Skin epidermis (tissue), 12 donors: ENCODE measurements at regions not wholly inside any gene's neighbourhood (a gene's known extent, or its start where the extent isn't known, plus 50 kb on each side); places are given as distances from the start of the nearest gene placed in this dataset.

Source experiments
- H3K27ac ChIP-seq, 21 experiments: fragments of 200-600 bp; sonication (generic) in 11 of 21; one replicate each; pipeline ENCODE4 v1.5.0; 2020; ENCODE audit warnings: mild to moderate bottlenecking in 3 of 21, inconsistent platforms in 2 of 21, moderate library complexity in 2 of 21
- H3K4me3 ChIP-seq, 7 experiments: fragments of 200-600 bp; sonication (generic) in 2 of 7; one replicate each; pipeline ENCODE4 v1.5.0; 2020; ENCODE audit warnings: inconsistent platforms in 2 of 7, mild to moderate bottlenecking in 2 of 7, moderate library complexity in 1 of 7

DNA sequence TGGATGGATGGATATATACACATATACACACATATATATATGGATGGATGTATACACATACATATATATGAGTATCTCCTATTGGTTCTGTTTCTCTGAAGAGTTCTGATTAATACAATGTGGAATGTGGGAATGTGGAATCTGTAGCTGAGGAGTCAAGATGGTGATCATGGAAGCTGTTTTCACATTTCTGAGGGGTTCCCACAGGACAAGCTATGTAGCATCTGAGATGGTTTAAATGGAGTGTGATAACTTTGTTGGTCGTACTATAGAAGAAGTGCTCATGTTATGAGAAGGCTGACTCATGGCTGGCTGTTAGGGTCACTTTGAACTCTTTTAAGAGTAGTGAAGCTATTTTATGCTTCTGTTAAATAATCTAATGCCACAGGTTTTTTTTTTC lies 279.7 kb downstream of the MEIS1 start:
- H3K4me3 ChIP-seq = no peak overlapping the region
- no peak overlapping the region for H3K27ac ChIP-seq

GRCh38 chr2:66717218-66717905 lies 282.4 kb downstream of the MEIS1 start:
- Histone ChIP-seq H3K4me3 (no peak overlapping the region), H3K27ac (no peak overlapping the region)

- no peak overlapping the region for H3K27ac ChIP-seq
Observed at GRCh38 chr2:66717973-66718372, 283.0 kb downstream of the MEIS1 start.

GRCh38 chr2:66721776-66722175 lies 286.9 kb downstream of the MEIS1 start:
- Histone ChIP-seq H3K4me3 (no peak overlapping the region), H3K27ac (no peak overlapping the region)

More at GRCh38 chr2:66717973-66718372, 283.0 kb downstream of the MEIS1 start:
- no peak overlapping the region for H3K4me3 ChIP-seq

GRCh38 chr2:66724241-66724640 lies 289.3 kb downstream of the MEIS1 start:
- Histone ChIP-seq H3K4me3 (no peak overlapping the region), H3K27ac (no peak overlapping the region)

DNA sequence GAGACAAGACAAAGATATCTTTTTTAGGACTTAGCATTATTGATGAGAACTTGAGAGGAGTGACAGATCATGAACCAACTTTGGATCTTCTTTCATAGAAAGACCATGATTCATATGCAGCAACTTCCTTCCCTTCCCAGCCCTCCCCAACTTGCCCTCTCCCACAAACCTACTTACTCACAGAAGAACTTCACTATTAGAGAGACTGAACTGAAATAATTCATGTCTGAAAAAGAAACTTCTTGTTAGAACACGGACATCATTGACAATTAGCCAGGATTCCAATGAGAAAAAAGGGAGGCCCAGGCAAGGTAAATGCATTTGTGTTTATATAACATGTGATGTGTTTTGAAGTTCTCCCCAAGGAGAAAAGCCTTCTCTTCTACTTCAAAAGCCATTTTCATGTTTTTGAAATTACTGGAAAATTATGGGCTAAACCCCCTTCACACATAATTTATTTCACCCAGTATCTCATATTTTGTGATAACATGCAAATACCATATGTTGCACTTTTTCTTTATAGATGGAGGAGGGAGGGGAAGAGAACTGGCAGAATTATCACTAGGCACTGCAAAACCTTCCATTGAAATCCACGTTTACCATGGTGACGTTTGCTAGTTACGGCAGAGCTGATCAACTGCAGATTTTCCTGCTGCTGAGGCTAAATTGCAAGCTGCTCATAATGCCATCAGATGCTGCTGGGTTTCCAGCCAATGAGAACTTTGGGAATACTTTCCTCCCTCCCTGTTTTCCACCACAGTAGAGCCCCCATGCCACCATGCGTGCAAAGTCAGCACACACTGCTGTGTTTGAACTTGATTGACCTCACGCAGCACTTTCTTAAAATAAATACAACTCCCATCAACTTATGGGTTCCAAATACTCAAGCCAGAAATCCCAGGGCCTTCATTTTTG lies 294.7 kb downstream of the MEIS1 start:
- no peak overlapping the region for H3K27ac ChIP-seq

GRCh38 chr2:66730441-66730840 lies 295.5 kb downstream of the MEIS1 start:
- Histone ChIP-seq H3K27ac (no peak overlapping the region), H3K4me3 (no peak overlapping the region)

More for the DNA sequence above, 294.7 kb downstream of the MEIS1 start:
- H3K4me3 ChIP-seq = no peak overlapping the region

DNA sequence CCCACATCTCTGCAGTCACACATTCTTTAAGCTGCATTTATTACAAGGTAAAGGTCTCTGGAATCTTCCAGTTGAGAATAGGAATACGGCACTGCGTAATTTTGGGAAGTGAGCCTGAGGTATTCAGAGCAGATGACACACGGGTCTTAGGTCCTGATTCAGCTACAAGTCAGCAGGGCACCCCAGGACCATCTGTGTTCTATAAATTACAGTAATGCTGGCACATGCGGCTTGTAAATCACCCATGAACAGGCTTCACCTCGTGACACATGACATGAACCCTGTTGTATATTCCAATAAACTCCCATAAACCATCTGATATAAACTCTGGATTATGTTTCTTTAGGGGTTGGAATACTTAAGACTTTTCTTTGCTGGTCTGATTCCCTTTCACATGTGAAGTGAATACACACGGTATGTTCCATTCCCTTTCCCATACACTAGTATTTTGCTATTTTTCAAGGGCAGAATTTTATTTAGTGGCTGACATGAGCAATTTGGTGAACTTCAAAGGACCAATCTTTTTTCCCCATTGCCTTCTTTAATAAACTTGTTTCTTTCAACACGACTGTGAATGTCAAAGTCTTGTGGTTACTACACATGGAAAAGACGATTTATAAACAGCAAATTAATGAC lies 298.6 kb downstream of the MEIS1 start:
- Histone ChIP-seq H3K4me3 (no peak overlapping the region), H3K27ac (no peak overlapping the region)

DNA sequence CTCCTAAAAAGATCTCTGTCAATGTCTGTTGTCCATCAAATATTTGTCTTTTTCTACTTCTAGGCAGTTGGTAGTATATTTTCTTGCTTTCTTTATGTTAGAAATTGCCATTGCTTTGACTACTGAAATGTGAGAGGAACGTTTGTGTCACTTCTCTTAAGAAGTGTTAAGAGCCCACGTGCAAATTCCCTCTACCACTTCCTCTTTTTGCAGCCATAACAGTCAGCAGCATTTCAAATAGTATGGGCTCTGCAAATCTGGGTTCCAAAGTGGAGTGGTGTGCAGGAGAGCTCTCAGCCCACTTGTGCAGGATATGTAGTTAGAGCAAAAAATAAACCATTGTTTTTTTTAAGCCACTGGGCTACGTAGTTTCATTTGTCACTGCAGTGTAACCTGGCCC lies 314.0 kb downstream of the MEIS1 start:
- H3K27ac ChIP-seq = no peak overlapping the region

DNA sequence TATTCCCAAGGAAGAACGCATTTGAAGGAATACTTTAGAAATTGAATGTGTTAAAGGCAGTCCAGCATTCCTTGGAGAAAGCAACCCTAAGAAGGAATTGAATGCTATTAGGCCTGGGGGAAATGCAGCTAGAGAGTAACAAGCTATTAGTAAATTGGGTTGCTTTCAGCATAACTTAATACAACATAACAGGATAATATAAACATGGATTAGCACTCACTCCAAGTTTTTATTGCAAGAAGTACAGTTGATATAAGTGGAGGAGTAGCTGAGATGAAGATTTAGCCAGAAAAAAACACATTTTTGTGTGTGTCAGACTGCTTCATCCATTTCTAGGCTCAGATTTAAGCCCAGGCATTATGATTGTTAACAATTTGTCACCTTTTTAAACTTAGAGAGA lies 314.6 kb downstream of the MEIS1 start:
- no peak overlapping the region for H3K4me3 ChIP-seq
- H3K27ac ChIP-seq = no peak overlapping the region

More for the DNA sequence above, 314.0 kb downstream of the MEIS1 start:
- H3K4me3 ChIP-seq = no peak overlapping the region

- no peak overlapping the region for H3K27ac ChIP-seq
- H3K4me3 ChIP-seq = no peak overlapping the region
Observed at GRCh38 chr2:66753257-66753656, 318.3 kb downstream of the MEIS1 start.

DNA sequence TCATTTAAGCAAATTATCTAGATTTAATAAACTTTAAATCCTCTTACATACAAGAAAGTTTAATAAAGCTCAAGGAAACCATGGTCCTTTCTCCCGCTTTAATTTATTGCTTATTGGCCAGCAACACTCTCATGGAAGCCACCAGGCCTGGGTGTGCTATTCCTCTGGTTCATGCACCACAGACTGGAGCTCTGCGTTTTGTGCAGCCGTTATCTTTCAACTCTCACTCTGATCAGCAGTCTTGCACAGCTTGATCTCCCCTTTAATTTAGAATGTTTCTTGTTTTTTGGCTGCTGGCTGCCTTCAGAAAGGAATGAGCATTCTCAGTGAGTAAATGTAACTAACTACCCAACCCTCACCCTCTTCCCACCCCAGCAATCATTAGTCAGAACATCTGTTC lies 318.7 kb downstream of the MEIS1 start:
- no peak overlapping the region for H3K27ac ChIP-seq

DNA sequence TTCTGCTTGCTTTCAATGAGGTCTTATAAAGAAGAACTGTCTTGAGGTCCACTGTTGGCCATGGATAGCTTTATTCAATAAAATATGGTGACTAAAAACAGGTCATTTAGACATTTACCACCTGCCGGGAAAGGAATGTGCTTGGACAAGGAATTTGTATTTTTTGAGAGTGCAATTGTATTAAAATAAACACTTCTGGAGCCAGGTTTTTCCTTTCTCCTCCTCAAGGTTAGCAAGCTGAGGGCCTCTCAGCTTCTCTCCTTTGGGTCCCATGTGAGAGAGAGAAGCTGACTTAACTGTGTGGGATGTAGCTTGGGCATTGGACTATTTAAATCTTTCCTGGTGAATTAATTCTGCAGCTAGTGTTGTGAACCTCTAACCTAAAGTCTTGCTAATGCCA lies 321.0 kb downstream of the MEIS1 start:
- Histone ChIP-seq H3K27ac (no peak overlapping the region), H3K4me3 (no peak overlapping the region)

More for the DNA sequence above, 318.7 kb downstream of the MEIS1 start:
- H3K4me3 ChIP-seq = no peak overlapping the region

- Histone ChIP-seq H3K4me3 (no peak overlapping the region), H3K27ac (no peak overlapping the region)
Observed at GRCh38 chr2:66761826-66762225, 326.9 kb downstream of the MEIS1 start.

- Histone ChIP-seq H3K4me3 (no peak overlapping the region), H3K27ac (no peak overlapping the region)
Observed at GRCh38 chr2:66762761-66763160, 327.8 kb downstream of the MEIS1 start.

DNA sequence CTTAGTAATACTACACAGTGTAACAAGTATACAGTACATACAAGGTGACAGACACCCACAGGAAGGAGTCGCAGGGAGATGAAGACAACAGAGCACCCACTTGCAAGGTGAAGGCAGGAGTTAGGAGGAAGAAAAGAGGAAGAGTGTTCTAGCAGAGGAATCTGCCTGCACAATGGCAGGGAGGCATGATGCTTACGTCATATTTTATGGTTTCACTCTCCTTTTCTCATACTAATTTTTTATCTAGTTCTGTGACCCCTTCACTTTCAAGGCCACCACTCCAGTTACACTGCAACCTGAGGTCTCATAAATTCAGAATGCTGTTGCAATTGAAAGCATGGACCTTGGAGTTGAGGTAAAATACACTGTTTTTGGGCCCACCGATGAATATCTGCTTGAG lies 331.7 kb downstream of the MEIS1 start:
- H3K4me3 ChIP-seq = no peak overlapping the region
- no peak overlapping the region for H3K27ac ChIP-seq

- no peak overlapping the region for H3K4me3 ChIP-seq
Observed at GRCh38 chr2:66771359-66771976, 336.5 kb downstream of the MEIS1 start.

DNA sequence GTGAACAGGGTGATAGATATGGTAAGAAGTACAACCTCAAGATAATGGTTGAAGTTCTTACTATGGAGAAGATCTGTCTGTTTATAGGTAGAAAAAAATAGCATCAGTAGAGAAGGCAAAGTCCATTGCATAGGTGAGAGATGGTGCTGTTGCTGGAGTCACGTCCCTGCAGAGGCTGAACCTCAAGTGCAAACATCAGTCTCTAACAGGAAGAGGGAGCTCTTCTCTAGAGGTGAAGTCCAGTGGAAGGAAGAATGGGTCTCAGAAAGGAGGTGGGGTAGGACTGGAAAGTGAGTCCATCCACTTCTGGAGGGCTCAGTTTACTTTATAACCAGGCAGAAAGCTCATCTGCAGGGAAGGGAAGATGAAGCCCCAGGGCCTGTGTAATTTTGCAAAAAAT lies 337.7 kb downstream of the MEIS1 start:
- Histone ChIP-seq H3K27ac (no peak overlapping the region), H3K4me3 (no peak overlapping the region)

More at GRCh38 chr2:66771359-66771976, 336.5 kb downstream of the MEIS1 start:
- H3K27ac ChIP-seq = no peak overlapping the region

GRCh38 chr2:66775730-66776422 lies 341.0 kb downstream of the MEIS1 start:
- Histone ChIP-seq H3K4me3 (no peak overlapping the region), H3K27ac (no peak overlapping the region)
